Hypothalamus (tissue), 51 donors: ENCODE measurements at regions not wholly inside any gene's neighbourhood (a gene's known extent, or its start where the extent isn't known, plus 50 kb on each side); places are given as distances from the start of the nearest gene placed in this dataset.
A peak's percentile ranks its signal among the peaks of the same experiment; 100 is the strongest.

ENCODE experiments used
- DNase-seq, 51 donors: peaks; one replicate each; lab custom pipeline; 2025; lab: John Stamatoyannopoulos, UW

DNA sequence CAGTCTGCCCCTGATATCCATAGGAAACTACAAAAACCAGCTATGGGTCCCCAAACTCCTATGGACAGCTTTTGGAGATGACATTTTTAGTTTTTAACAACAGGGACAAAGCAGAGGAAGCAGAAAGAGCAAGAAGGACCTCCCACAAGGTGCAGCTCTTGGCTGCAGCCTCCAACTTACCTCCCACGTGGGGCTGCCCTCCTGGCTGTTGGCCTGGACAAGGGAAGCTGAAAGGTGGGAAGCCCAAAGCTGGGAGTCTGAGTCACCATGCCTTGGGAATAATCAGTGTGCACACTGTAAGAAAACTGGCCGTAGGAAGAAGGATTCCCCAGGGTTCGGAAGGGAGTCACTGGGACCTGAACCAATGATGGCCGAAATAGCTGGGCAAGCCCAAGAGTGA, 51.8 kb upstream of the PAX1 start:
- DNase-seq, result no peak

DNA sequence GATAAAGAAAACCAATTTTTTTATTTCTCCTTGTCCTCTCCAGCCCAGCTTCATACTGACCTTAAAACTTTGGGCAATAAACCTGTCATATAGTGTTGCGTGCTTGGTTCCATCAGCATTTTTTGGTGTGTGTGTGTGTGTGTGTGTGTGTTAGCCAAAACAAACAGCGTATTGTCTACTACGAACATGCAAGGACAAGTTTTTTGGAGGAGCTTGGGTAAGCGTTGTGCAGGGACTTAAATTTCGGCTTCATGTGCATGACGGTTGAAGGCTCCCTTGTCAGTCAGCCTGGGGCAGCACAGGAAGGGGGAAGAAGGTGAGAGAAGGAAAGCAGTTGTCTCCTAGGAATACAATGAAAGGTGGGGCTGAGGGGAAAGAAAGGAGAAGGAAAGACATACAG, 62.0 kb upstream of the PAX1 start:
- no peak for DNase-seq

DNA sequence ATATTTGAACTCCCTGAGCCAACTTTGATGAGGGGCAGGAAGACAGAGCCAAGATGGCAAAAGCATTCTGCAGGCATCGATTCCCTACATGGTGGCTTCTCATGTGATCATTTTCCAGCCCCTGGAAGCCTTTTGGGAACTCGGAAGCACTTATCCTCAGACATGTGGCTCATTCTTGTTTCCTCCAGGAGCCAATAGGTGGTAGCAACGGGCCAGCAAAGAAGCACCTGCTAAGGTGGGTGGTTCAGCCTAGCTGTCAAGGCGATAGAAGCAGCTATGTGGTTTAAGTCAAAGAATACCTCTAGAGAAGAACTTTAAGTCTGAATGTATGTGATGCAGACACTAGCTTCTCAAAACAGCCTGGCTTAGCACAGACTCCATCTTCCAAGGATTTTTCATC, 64.9 kb upstream of the PAX1 start:
- DNase-seq, result no peak

DNA sequence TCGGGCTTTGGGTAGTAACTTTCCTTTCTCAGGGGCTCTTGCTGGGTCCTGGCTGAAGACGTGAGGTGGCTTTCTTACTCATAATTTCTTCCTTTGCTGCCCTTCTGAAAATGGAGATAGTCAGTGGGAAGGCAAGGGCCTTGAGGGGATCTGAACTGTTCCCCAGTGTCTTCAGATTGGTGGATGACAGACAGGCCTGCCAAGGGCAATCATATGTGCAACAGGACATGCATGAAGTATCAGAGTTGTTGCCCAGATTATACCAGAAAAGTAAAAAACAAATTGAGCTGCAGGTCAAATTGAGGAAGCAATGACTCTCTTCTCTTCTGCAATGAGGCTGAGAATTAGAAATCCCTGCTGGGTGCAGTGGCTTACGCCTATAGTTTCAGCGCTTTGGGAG, 71.6 kb upstream of the PAX1 start:
- no peak for DNase-seq

DNA sequence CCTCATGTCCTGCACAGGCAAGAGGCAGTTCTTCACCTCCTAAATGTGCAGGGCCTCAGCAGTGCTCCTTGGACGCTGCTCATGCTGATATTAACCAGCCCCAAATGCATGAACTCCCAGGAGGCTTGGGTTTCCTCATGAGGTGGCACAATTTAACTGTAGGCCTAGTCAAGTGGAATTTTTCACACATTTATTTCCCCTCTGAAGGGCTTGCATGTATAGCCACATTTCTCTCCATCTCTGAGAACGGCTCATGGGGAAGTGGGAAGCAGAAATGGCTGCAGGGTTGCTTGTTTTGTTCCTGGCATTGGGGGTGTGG, 72.8 kb upstream of the PAX1 start:
- DNase-seq, result no peak

DNA sequence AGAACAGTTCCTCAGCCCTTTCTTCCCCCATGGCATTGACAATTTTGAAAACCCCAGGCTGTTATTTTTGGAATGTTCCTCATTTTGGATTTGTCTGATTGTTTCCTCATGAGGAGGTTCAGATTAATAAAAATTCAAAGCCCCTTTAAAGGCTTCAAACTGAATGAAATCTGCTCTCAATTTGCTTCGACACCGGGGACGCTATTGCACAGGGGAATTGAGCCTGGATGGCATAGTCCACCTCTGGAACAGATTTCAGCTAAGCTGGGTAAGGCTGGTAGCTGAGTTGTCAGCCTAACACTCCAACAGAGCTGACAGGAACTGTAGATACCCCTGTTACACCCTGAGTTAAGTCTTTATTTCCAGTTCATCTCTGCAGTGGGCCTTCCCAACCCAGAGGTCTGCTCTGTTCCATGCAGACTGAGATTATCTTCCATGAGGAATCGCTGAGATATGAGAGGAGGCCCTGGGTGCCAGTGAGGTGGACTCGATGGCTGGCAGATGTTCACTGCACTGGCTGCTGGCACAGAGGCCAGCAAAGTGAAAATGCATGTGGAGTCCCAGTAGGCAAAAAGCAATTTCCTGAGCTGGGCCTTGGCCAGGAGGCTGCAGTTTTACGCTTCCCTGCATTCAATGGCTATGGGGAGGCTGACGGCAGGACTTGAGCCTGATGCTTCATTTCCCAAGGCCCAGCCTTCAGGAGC, 73.3 kb upstream of the PAX1 start:
- no peak for DNase-seq

- no peak for DNase-seq
These were observed 76.7 kb upstream of the PAX1 start for GRCh38 chr20:21628800-21629199.

DNA sequence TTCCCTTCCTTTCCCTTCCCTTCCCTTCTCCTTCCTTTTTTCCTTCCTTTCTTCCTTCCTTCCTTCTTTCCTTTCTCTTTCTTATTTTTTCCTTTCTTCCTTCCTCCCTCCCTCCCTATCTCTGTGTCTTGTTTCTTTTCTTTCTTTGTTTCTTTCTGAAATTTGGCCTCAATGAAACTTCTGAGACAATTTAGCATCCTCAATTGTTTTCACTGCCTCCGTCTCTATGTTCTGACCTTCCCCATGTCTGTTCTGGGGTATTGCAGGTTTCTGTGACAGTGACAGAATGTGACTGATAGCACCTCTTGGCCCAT, 81.7 kb upstream of the PAX1 start:
- DNase-seq, result no peak

- no peak for DNase-seq
These were observed 82.2 kb upstream of the PAX1 start for GRCh38 chr20:21623074-21623780.

DNA sequence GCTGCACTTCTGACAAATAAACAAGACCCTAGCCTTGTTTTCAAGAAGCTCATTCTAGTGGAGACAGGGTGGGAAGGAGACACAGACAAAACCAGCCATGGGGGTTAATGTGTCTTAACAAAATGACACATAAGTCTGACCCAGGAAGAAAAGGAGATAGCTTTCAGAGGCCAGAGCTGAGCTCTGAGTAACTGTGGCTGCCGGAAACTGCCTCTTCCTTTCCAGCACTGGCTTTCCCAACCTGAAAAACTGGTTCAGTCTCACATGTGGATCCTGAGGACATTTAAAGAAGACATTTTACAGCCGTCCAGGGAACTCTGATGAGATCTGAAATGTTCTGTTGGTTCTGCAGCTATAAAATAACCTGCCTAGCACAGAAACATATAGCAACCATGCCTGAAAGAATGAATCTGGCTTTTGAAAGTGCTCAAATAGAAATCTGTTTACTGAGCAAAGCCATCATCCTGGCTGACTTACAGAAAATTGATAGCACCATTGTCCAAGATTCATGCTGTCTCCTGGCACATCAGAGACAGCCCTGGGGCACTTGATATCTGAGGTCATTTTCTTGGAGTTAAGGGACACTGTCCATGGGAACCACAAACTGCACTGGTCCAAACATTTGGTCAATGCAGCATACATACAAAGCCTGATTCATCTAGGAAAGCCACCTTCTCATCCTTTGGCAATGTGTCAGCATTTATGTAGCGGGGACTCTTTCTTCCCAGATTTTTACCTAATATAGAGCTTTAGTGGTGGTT, 83.2 kb upstream of the PAX1 start:
- no peak for DNase-seq

GRCh38 chr20:21618759-21619416, 86.6 kb upstream of the PAX1 start:
- DNase-seq, result no peak

- DNase-seq, result peak in 49 of 51 donors; percentile 12 to 92 (median 70)
These were observed 89.8 kb upstream of the PAX1 start for GRCh38 chr20:21615617-21616080.

DNA sequence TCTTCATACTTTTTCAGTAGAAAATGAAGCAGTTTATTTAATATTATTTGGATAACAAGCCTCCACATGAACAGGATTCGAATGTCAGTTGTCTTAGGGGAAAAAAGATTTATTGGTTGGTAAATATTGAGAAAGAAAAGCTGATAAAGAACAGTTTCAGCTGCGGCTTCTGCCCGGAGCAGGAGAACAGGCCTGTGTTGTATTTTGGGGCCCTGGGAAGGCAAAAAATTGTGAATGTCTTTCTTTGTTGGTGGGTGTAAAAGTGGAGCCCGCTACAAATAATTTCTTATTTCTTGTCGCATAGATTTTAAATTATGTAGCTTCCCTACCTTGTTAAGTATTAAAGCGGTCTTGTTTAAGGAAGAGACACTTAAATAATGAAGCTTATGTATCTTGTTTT, 90.5 kb upstream of the PAX1 start:
- peak in 3 of 51 donors; percentile 13 to 56 (median 33) for DNase-seq

GRCh38 chr20:21613512-21613911, 92.0 kb upstream of the PAX1 start:
- peak in 6 of 51 donors; percentile 2 to 39 (median 5) for DNase-seq

- DNase-seq, result no peak
These were observed 95.5 kb upstream of the PAX1 start for GRCh38 chr20:21609981-21610380.

DNA sequence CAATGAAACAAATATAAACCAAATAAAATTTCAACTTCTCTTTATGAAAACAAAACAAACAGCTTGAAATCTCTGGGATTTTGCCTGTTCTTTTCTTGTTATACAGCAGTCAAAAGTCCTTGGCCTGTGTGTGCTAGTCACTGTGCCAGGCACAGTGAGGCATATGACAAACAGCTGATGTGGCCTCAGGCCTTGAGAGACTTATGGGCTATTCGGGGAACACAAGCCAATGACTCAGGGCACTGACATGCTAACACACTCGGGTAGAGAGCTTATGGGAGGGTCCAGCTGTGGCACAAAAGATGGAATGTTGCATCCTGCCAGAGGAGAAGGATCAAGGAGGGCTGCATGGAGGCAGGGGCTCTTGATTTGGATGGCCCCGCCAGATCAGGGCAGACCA, 95.4 kb upstream of the NKX2-2 start:
- DNase-seq, result peak in 35 of 51 donors; percentile 1 to 76 (median 43)

GRCh38 chr20:21608777-21609176, 94.9 kb upstream of the NKX2-2 start:
- no peak for DNase-seq

- DNase-seq, result peak; percentile 34 to 95 (median 83)
These were observed 94.3 kb upstream of the NKX2-2 start for GRCh38 chr20:21607971-21608725.

DNA sequence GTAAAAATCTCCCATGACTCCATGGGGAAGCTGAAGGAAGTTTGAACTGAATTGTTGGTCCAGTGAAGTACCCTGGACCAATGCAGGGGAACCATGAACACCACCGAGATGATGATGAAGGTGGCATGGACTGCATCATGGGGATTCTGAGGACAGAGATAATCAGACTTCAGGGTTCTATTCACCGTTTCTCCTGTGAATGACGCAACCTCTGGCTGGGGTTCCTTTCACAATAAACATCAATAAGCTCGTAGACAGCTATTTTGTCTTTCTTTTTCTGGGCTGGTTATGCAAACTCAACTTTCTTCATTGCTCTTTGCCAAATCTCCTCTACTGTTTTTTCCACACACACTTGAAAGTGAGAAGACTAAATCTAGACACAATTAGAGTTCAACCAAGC, 87.9 kb upstream of the NKX2-2 start:
- DNase-seq, result no peak

- no peak for DNase-seq
These were observed 72.8 kb upstream of the NKX2-2 start for GRCh38 chr20:21586682-21587081.
